ENCODE measurements at regions not wholly inside any gene's neighbourhood (a gene's known extent, or its start where the extent isn't known, plus 50 kb on each side); places are given as distances from the start of the nearest gene placed in this dataset.

DNA sequence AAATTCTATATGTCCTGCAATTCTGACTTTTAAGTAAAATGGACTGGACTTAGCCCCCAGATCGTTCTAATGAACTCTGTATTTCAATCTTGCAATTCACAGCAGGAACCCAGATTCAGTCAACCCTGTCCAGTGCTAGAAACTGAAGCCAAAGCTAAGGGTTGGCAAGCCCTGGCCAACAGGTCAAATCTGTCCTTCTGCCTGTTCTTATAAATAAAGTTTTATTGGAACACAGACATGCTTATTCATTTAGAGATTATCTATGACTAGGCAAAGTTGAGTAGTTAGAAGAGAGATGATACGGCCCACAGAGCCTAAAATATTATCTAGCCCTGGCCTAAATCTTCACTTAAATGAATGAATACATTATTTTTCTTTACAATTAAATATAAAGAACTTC, 339.2 kb upstream of the JARID2 start:
- no peaks in the 10 kb centered on the region for H3K27me3 ChIP-seq (ENCODE audit: insufficient read depth)
- H3K36me3 ChIP-seq (ENCODE audit: insufficient read depth): no peaks in the 10 kb centered on the region
- no peaks in the 10 kb centered on the region for H4K20me1 ChIP-seq (replicated peaks; ENCODE audit: insufficient read depth)
- H3K4me1 ChIP-seq (ENCODE audit: insufficient read depth): 0 out of 2 replicates have a peak, but pooled peaks cover 4% of the 10 kb centered on the region
- ATAC-seq: no peak
- peaks cover 3% of the 10 kb centered on the region; the same call in 1 of the 3 replicates for H3K36me3 Mint-ChIP-seq (ENCODE audit: low read depth)
- peaks cover 3% of the 10 kb centered on the region for H3K27me3 Mint-ChIP-seq (ENCODE audit: insufficient read depth, low read depth, poor library complexity)
- H3K27ac ChIP-seq (ENCODE audit: low read depth): no peak overlapping the region
- no peak overlapping the region for H3K4me2 ChIP-seq
- H3K4me3 Mint-ChIP-seq: no peak overlapping the region
- H3K27ac Mint-ChIP-seq: no peak overlapping the region
- no peaks in the 10 kb centered on the region; the same call in 2 of the 3 replicates for H3K9me3 Mint-ChIP-seq
- TF ChIP-seq EZH2 (IDR thresholded peaks at IDR 0.05; ENCODE audit: low read depth, unreplicated experiment): no peak
- no peak for TF ChIP-seq CREB1 (CRISPR knock-in tag; IDR thresholded peaks at IDR 0.05; ENCODE audit: low read depth)
- TF ChIP-seq, protein P1, sequence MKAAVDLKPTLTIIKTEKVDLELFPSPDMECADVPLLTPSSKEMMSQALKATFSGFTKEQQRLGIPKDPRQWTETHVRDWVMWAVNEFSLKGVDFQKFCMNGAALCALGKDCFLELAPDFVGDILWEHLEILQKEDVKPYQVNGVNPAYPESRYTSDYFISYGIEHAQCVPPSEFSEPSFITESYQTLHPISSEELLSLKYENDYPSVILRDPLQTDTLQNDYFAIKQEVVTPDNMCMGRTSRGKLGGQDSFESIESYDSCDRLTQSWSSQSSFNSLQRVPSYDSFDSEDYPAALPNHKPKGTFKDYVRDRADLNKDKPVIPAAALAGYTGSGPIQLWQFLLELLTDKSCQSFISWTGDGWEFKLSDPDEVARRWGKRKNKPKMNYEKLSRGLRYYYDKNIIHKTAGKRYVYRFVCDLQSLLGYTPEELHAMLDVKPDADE (IDR thresholded peaks at IDR 0.05): no peak
- TF ChIP-seq, protein P2, sequence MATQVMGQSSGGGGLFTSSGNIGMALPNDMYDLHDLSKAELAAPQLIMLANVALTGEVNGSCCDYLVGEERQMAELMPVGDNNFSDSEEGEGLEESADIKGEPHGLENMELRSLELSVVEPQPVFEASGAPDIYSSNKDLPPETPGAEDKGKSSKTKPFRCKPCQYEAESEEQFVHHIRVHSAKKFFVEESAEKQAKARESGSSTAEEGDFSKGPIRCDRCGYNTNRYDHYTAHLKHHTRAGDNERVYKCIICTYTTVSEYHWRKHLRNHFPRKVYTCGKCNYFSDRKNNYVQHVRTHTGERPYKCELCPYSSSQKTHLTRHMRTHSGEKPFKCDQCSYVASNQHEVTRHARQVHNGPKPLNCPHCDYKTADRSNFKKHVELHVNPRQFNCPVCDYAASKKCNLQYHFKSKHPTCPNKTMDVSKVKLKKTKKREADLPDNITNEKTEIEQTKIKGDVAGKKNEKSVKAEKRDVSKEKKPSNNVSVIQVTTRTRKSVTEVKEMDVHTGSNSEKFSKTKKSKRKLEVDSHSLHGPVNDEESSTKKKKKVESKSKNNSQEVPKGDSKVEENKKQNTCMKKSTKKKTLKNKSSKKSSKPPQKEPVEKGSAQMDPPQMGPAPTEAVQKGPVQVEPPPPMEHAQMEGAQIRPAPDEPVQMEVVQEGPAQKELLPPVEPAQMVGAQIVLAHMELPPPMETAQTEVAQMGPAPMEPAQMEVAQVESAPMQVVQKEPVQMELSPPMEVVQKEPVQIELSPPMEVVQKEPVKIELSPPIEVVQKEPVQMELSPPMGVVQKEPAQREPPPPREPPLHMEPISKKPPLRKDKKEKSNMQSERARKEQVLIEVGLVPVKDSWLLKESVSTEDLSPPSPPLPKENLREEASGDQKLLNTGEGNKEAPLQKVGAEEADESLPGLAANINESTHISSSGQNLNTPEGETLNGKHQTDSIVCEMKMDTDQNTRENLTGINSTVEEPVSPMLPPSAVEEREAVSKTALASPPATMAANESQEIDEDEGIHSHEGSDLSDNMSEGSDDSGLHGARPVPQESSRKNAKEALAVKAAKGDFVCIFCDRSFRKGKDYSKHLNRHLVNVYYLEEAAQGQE (IDR thresholded peaks at IDR 0.05; ENCODE audit: unreplicated experiment): no peak
- no peak for TF ChIP-seq EZH2phosphoT487 (IDR thresholded peaks at IDR 0.05; ENCODE audit: unreplicated experiment)
- TF ChIP-seq, protein P3, sequence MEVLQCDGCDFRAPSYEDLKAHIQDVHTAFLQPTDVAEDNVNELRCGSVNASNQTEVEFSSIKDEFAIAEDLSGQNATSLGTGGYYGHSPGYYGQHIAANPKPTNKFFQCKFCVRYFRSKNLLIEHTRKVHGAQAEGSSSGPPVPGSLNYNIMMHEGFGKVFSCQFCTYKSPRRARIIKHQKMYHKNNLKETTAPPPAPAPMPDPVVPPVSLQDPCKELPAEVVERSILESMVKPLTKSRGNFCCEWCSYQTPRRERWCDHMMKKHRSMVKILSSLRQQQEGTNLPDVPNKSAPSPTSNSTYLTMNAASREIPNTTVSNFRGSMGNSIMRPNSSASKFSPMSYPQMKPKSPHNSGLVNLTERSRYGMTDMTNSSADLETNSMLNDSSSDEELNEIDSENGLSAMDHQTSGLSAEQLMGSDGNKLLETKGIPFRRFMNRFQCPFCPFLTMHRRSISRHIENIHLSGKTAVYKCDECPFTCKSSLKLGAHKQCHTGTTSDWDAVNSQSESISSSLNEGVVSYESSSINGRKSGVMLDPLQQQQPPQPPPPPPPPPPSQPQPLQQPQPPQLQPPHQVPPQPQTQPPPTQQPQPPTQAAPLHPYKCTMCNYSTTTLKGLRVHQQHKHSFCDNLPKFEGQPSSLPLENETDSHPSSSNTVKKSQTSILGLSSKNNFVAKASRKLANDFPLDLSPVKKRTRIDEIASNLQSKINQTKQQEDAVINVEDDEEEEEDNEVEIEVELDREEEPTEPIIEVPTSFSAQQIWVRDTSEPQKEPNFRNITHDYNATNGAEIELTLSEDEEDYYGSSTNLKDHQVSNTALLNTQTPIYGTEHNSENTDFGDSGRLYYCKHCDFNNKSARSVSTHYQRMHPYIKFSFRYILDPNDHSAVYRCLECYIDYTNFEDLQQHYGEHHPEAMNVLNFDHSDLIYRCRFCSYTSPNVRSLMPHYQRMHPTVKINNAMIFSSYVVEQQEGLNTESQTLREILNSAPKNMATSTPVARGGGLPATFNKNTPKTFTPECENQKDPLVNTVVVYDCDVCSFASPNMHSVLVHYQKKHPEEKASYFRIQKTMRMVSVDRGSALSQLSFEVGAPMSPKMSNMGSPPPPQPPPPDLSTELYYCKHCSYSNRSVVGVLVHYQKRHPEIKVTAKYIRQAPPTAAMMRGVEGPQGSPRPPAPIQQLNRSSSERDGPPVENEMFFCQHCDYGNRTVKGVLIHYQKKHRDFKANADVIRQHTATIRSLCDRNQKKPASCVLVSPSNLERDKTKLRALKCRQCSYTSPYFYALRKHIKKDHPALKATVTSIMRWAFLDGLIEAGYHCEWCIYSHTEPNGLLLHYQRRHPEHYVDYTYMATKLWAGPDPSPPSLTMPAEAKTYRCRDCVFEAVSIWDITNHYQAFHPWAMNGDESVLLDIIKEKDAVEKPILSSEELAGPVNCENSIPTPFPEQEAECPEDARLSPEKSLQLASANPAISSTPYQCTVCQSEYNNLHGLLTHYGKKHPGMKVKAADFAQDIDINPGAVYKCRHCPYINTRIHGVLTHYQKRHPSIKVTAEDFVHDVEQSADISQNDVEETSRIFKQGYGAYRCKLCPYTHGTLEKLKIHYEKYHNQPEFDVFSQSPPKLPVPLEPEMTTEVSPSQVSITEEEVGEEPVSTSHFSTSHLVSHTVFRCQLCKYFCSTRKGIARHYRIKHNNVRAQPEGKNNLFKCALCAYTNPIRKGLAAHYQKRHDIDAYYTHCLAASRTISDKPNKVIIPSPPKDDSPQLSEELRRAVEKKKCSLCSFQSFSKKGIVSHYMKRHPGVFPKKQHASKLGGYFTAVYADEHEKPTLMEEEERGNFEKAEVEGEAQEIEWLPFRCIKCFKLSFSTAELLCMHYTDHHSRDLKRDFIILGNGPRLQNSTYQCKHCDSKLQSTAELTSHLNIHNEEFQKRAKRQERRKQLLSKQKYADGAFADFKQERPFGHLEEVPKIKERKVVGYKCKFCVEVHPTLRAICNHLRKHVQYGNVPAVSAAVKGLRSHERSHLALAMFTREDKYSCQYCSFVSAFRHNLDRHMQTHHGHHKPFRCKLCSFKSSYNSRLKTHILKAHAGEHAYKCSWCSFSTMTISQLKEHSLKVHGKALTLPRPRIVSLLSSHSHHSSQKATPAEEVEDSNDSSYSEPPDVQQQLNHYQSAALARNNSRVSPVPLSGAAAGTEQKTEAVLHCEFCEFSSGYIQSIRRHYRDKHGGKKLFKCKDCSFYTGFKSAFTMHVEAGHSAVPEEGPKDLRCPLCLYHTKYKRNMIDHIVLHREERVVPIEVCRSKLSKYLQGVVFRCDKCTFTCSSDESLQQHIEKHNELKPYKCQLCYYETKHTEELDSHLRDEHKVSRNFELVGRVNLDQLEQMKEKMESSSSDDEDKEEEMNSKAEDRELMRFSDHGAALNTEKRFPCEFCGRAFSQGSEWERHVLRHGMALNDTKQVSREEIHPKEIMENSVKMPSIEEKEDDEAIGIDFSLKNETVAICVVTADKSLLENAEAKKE (CRISPR knock-in tag; IDR thresholded peaks at IDR 0.05): no peak
- TF ChIP-seq, protein P4, sequence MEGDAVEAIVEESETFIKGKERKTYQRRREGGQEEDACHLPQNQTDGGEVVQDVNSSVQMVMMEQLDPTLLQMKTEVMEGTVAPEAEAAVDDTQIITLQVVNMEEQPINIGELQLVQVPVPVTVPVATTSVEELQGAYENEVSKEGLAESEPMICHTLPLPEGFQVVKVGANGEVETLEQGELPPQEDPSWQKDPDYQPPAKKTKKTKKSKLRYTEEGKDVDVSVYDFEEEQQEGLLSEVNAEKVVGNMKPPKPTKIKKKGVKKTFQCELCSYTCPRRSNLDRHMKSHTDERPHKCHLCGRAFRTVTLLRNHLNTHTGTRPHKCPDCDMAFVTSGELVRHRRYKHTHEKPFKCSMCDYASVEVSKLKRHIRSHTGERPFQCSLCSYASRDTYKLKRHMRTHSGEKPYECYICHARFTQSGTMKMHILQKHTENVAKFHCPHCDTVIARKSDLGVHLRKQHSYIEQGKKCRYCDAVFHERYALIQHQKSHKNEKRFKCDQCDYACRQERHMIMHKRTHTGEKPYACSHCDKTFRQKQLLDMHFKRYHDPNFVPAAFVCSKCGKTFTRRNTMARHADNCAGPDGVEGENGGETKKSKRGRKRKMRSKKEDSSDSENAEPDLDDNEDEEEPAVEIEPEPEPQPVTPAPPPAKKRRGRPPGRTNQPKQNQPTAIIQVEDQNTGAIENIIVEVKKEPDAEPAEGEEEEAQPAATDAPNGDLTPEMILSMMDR (conservative IDR thresholded peaks at IDR 0.05; ENCODE audit: low read depth in 2 of 2): no peak
- no peak for TF ChIP-seq NANOG (IDR thresholded peaks at IDR 0.05; ENCODE audit: borderline replicate concordance)
- TF ChIP-seq STAT1 (IDR thresholded peaks at IDR 0.05; ENCODE audit: unreplicated experiment): no peak
- TF ChIP-seq JUNB (IDR thresholded peaks at IDR 0.05; ENCODE audit: unreplicated experiment): no peak
- TF ChIP-seq ZNF114 (CRISPR knock-in tag; IDR thresholded peaks at IDR 0.05): no peak
- no peak for TF ChIP-seq POLR2AphosphoS5 (IDR thresholded peaks at IDR 0.05; ENCODE audit: low read depth)
- no peak for TF ChIP-seq ZNF331 (CRISPR knock-in tag; IDR thresholded peaks at IDR 0.05; ENCODE audit: low read depth)
- H3K79me2 ChIP-seq (replicated peaks; ENCODE audit: insufficient read depth): 0 out of 2 replicates have a peak, but pooled peaks cover 5% of the 10 kb centered on the region
- DNase-seq (ENCODE audit: low spot score): no peak
- no peak overlapping the region for H3K4me3 ChIP-seq
- no peaks in the 10 kb centered on the region for H3K9me2 ChIP-seq (ENCODE audit: insufficient read depth)
- H3F3A ChIP-seq (replicated peaks; ENCODE audit: low read depth): no peaks in the 10 kb centered on the region
- no peaks in the 10 kb centered on the region for H3K4me1 Mint-ChIP-seq
- H2AFZ ChIP-seq: no peak overlapping the region
